Choroid plexus epithelial cell (primary cell): ENCODE measurements at regions not wholly inside any gene's neighbourhood (a gene's known extent, or its start where the extent isn't known, plus 50 kb on each side); places are given as distances from the start of the nearest gene placed in this dataset.

Experiments used
- DNase-seq: peaks from one replicate; pipeline ENCODE4 v3.0.0-alpha.2; 2010; ENCODE audit warnings: low read depth
- H3K4me3 ChIP-seq: 2 replicates; pipeline ENCODE4 v1.5.1; 2011; ENCODE audit warnings: low read depth, mild to moderate bottlenecking, control low read depth, low read length, moderate library complexity
- CTCF ChIP-seq: conservative IDR thresholded peaks from 2 replicates; pipeline ENCODE4 v1.5.1; 2011; ENCODE audit warnings: low read depth, mild to moderate bottlenecking, control low read depth, inconsistent platforms, low read length, moderate library complexity

- TF ChIP-seq CTCF, result no peak
- peak; percentile 60 for DNase-seq
- no peak overlapping the region for H3K4me3 ChIP-seq
Measured at GRCh38 chr16:17775061-17775460, 304.3 kb upstream of the XYLT1 start.

GRCh38 chr16:17773698-17774101 is 302.9 kb upstream of the XYLT1 start:
- no peak overlapping the region for H3K4me3 ChIP-seq
- no peak for TF ChIP-seq CTCF
- DNase-seq, result peak; percentile 84

- DNase-seq, result no peak
- no peak for TF ChIP-seq CTCF
- no peak overlapping the region for H3K4me3 ChIP-seq
Measured at GRCh38 chr16:17770104-17770503, 299.3 kb upstream of the XYLT1 start.

GRCh38 chr16:17769065-17769464 is 298.3 kb upstream of the XYLT1 start:
- no peak for DNase-seq
- H3K4me3 ChIP-seq, result no peak overlapping the region
- no peak for TF ChIP-seq CTCF

GRCh38 chr16:17768257-17768656 is 297.5 kb upstream of the XYLT1 start:
- DNase-seq, result peak; percentile 78
- TF ChIP-seq CTCF, result no peak
- H3K4me3 ChIP-seq, result no peak overlapping the region

- TF ChIP-seq CTCF, result no peak
- H3K4me3 ChIP-seq, result no peak overlapping the region
- DNase-seq, result no peak
Measured at GRCh38 chr16:17766012-17766411, 295.3 kb upstream of the XYLT1 start.

GRCh38 chr16:17759451-17760390 is 289.0 kb upstream of the XYLT1 start:
- H3K4me3 ChIP-seq, result no peak overlapping the region
- no peak for DNase-seq
- no peak for TF ChIP-seq CTCF
